A549 (cell line): ENCODE measurements at regions not wholly inside any gene's neighbourhood (a gene's known extent, or its start where the extent isn't known, plus 50 kb on each side); places are given as distances from the start of the nearest gene placed in this dataset.
"Not testable (repeated sequence)": the region's sequence is repeated elsewhere in the genome, so short reads cannot be mapped to it uniquely, and the experiment has no call there.

Experiments used
- ATAC-seq, 2 experiments: fragments of 200-7000 bp in 1 of 2; fragments of >200 bp in 1 of 2; cut with Nextera tagmentation in 1 of 2; cut with Tn5 transposase in 1 of 2; 3 replicates each; pipeline versions ENCODE4 v1.8.0 to v1.9.1; 2018 to 2020; ENCODE audit warnings: mild to moderate bottlenecking in 1 of 2, moderate library complexity in 1 of 2
- CTCF ChIA-PET: fragments of 300-600 bp; sonication (Branson Sonifier 250); formaldehyde crosslinking; extraction: SDS; loops from one replicate; lab custom pipeline; 2021; ENCODE audit warnings: antibody characterized with exemption, inconsistent platforms; lab: Yijun Ruan, JAX
- POLR2A ChIA-PET: fragments of 350-600 bp; formaldehyde crosslinking; extraction: SDS; loops from one replicate; lab custom pipeline; 2021; ENCODE audit warnings: antibody characterized with exemption, inconsistent platforms; lab: Yijun Ruan, JAX
- DNase-seq, 2 experiments: peaks; one replicate each; pipeline versions ENCODE4 v3.0.0 to v3.0.0-alpha.2; 2011 to 2016; ENCODE audit warnings: low read depth in 1 of 2, low spot score in 1 of 2
- FAIRE-seq: peaks from 2 replicates; lab custom pipeline; 2011; peaks lifted over from hg19 to GRCh38; lab: Jason Lieb, UNC
- H3K27ac ChIP-seq, 2 experiments: fragments of >200 bp; sonication (Bioruptor Twin); formaldehyde crosslinking; 3 replicates each; pipeline ENCODE4 v1.5.1; 2016 to 2017
- H3K4me1 ChIP-seq: fragments of >200 bp; sonication (Bioruptor Twin); formaldehyde crosslinking; 3 replicates; pipeline ENCODE4 v1.6.1; 2016
- H3K4me2 ChIP-seq: fragments of >200 bp; sonication (Bioruptor Twin); formaldehyde crosslinking; 3 replicates; pipeline ENCODE4 v1.6.1; 2016
- H3K4me3 ChIP-seq: fragments of >200 bp; sonication (Bioruptor Twin); formaldehyde crosslinking; 3 replicates; pipeline ENCODE4 v1.5.1; 2016
- H3K9me3 ChIP-seq: fragments of >200 bp; sonication (Bioruptor Twin); formaldehyde crosslinking; 3 replicates; pipeline ENCODE4 v1.6.1; 2016
- BCL3 ChIP-seq: fragments of >200 bp; sonication (Bioruptor Twin); formaldehyde crosslinking; IDR thresholded peaks from 3 replicates; pipeline ENCODE4 v1.6.1; 2016
- BHLHE40 ChIP-seq: IDR thresholded peaks from 2 replicates; pipeline ENCODE4 v1.6.1; 2012; ENCODE audit warnings: low read depth, low read length, inconsistent platforms
- CEBPB ChIP-seq, 2 experiments: fragments of >200 bp in 1 of 2; sonication (Bioruptor Twin) in 1 of 2; formaldehyde crosslinking in 1 of 2; IDR thresholded peaks; 2 replicates each; pipeline ENCODE4 v1.6.1; 2012 to 2016
- EHF ChIP-seq: fragments of 250-450 bp; sonication (Bioruptor Pico); IDR thresholded peaks from 2 replicates; pipeline ENCODE4 v1.5.0; 2020; ENCODE audit warnings: mild to moderate bottlenecking
- EHMT2 ChIP-seq: fragments of 200-600 bp; sonication (generic); IDR thresholded peaks from 2 replicates; pipeline ENCODE4 v1.6.1; 2016; ENCODE audit warnings: antibody characterized with exemption, low read depth, mild to moderate bottlenecking, moderate library complexity
- ELK1 ChIP-seq: fragments of 150-350 bp; IDR thresholded peaks from 2 replicates; pipeline ENCODE4 v1.6.1; 2014; ENCODE audit warnings: low read depth, mild to moderate bottlenecking, low read length
- GATA3 ChIP-seq: IDR thresholded peaks from 2 replicates; pipeline ENCODE4 v1.6.1; 2012; ENCODE audit warnings: borderline replicate concordance
- HOXA7 ChIP-seq: fragments of 250-450 bp; sonication (Bioruptor Pico); IDR thresholded peaks from 2 replicates; pipeline ENCODE4 v1.5.0; 2020; ENCODE audit warnings: mild to moderate bottlenecking, moderate library complexity
- JUN ChIP-seq, 2 experiments: fragments of >200 bp; sonication (Bioruptor Twin); formaldehyde crosslinking; IDR thresholded peaks; 2 replicates in 1 of 2; 3 replicates in 1 of 2; pipeline ENCODE4 v1.6.1; 2016 to 2017
- KDM1A ChIP-seq: fragments of 200-600 bp; sonication (generic); IDR thresholded peaks from 2 replicates; pipeline ENCODE4 v1.6.1; 2016; ENCODE audit warnings: low read depth, mild to moderate bottlenecking
- KDM5A ChIP-seq: fragments of 200-600 bp; sonication (generic); IDR thresholded peaks from 2 replicates; pipeline ENCODE4 v1.6.1; 2016; ENCODE audit warnings: antibody characterized with exemption, mild to moderate bottlenecking
- NPAS2 ChIP-seq: fragments of 250-450 bp; sonication (Bioruptor Pico); IDR thresholded peaks from 2 replicates; pipeline ENCODE4 v1.8.0; 2022; ENCODE audit warnings: mild to moderate bottlenecking, moderate library complexity, borderline replicate concordance
- POLR2A ChIP-seq: IDR thresholded peaks from 2 replicates; pipeline ENCODE4 v1.6.1; 2012; ENCODE audit warnings: mild to moderate bottlenecking, low read length
- RARB ChIP-seq: fragments of 250-450 bp; sonication (Bioruptor Pico); IDR thresholded peaks from 2 replicates; pipeline ENCODE4 v1.8.0; 2021; ENCODE audit warnings: mild to moderate bottlenecking, moderate library complexity
- RCOR1 ChIP-seq: fragments of 150-350 bp; IDR thresholded peaks from 2 replicates; pipeline ENCODE4 v1.6.1; 2014; ENCODE audit warnings: antibody characterized with exemption, low read length, low read depth
- SMC3 ChIP-seq: fragments of >200 bp; sonication (Bioruptor Twin); formaldehyde crosslinking; IDR thresholded peaks from 3 replicates; pipeline ENCODE4 v1.6.1; 2018; ENCODE audit warnings: inconsistent platforms
- USF2 ChIP-seq: fragments of 450-650 bp; IDR thresholded peaks from 2 replicates; pipeline ENCODE4 v1.6.1; 2014; ENCODE audit warnings: antibody characterized with exemption
- ZC3H11A ChIP-seq: fragments of 450-650 bp; IDR thresholded peaks from 2 replicates; pipeline ENCODE4 v1.6.1; 2014; ENCODE audit warnings: antibody characterized with exemption, mild to moderate bottlenecking
- WGBS: methylation state at CpG from one replicate; pipeline ENCODE4 v1.1.6; 2017; ENCODE audit errors: missing lambda C conversion rate; 5-methylcytosine and 5-hydroxymethylcytosine counted together

GRCh38 chr14:59134307-59134706, 54.2 kb upstream of the DAAM1 start:
- no peaks in the 10 kb centered on the region for H3K9me3 ChIP-seq
- DNase-seq = no peak
- 33% methylated on average over 3 of the region's 3 CpGs for WGBS
- no peak overlapping the region for H3K4me3 ChIP-seq
- CTCF ChIA-PET = interaction anchor here (1.4 to 1.7 kb wide), 4 partner anchors 11 to 443 kb away, joined by 3 to 5 read pairs (median 4); no protein-coding TSS in a partner anchor
- no peak for FAIRE-seq
- H3K27ac ChIP-seq = no peak overlapping the region
- ATAC-seq = no peak; a peak in 1 of 6 replicates
- no peaks in the 10 kb centered on the region for H3K4me1 ChIP-seq
- POLR2A ChIA-PET = no interaction called here
- TF ChIP-seq EHF (CRISPR knock-in tag) = no peak
- no peak for TF ChIP-seq HOXA7
- TF ChIP-seq KDM5A = no peak
- TF ChIP-seq POLR2A = no peak
- no peak for TF ChIP-seq JUN (IDR thresholded peaks at IDR 0.05)
- no peak for TF ChIP-seq RCOR1
- TF ChIP-seq CEBPB (IDR thresholded peaks at IDR 0.05) = no peak
- TF ChIP-seq ELK1 = no peak
- no peak for TF ChIP-seq NPAS2
- no peak for TF ChIP-seq EHMT2
- TF ChIP-seq BHLHE40 = no peak
- no peak for TF ChIP-seq KDM1A
- H3K4me2 ChIP-seq = no peak overlapping the region

GRCh38 chr14:59137256-59137655, 51.2 kb upstream of the DAAM1 start:
- no peak for FAIRE-seq
- Histone ChIP-seq H3K4me2 (no peak overlapping the region), H3K27ac (no peak overlapping the region), H3K9me3 (no peaks in the 10 kb centered on the region), H3K4me3 (no peak overlapping the region), H3K4me1 (no peaks in the 10 kb centered on the region)
- ChIA-PET POLR2A (no interaction called here), CTCF (interaction anchor here (1.7 to 2.2 kb wide), 2 partner anchors 13 to 203 kb away, joined by 4 to 10 read pairs; no protein-coding TSS in a partner anchor)
- TF ChIP-seq BCL3 (no peak), RARB (CRISPR knock-in tag) (no peak), USF2 (no peak), ELK1 (no peak), ZC3H11A (no peak), SMC3 (no peak), GATA3 (no peak), EHMT2 (no peak)
- no peak for ATAC-seq
- DNase-seq = no peak
- 58% methylated on average over 3 of the region's 3 CpGs for WGBS

GRCh38 chr14:59138576-59138975, 49.9 kb upstream of the DAAM1 start:
- DNase-seq, H3K4me3 ChIP-seq, H3K4me2 ChIP-seq, POLR2A ChIA-PET, ATAC-seq, FAIRE-seq, H3K27ac ChIP-seq, H3K4me1 ChIP-seq, H3K9me3 ChIP-seq: not testable (repeated sequence)
- 68% methylated on average over 5 of the region's 5 CpGs for WGBS
- CTCF ChIA-PET = interaction anchor here (0.9 to 2.1 kb wide), 2 partner anchors 12 to 438 kb away, joined by 3 to 6 read pairs; partner anchors contain the start of gene CCDC175
